Gastrocnemius medialis (tissue), 4 donors: ENCODE measurements at regions not wholly inside any gene's neighbourhood (a gene's known extent, or its start where the extent isn't known, plus 50 kb on each side); places are given as distances from the start of the nearest gene placed in this dataset.

Experiments used
- ATAC-seq, 2 donors: fragments of 150-250 bp; one replicate each; pipeline ENCODE4 v1.9.1; 2016
- DNase-seq, 2 donors: peaks; one replicate each; pipeline ENCODE4 v3.0.0-alpha.2; 2019
- H3K27ac ChIP-seq, 4 donors: fragments of 200-600 bp; sonication (generic); 1 replicate in 1 of 4; 2 replicates in 3 of 4; pipeline ENCODE4 v1.5.1; 2016 to 2018; ENCODE audit warnings: mild to moderate bottlenecking in 2 of 4, moderate library complexity in 1 of 4
- H3K27me3 ChIP-seq, 3 donors: fragments of 200-600 bp; sonication (generic) in 2 of 3; 1 replicate in 1 of 3; 2 replicates in 2 of 3; pipeline versions ENCODE4 v1.5.1 to v1.6.0; 2016 to 2019; ENCODE audit warnings: mild to moderate bottlenecking in 1 of 3, moderate library complexity in 1 of 3
- H3K36me3 ChIP-seq, 2 donors: fragments of 200-600 bp; sonication (generic) in 1 of 2; one replicate each; pipeline ENCODE4 v1.5.1; 2017 to 2018
- H3K4me1 ChIP-seq, 2 donors: fragments of 200-600 bp; sonication (generic) in 1 of 2; one replicate each; pipeline ENCODE4 v1.5.1; 2016 to 2017; ENCODE audit warnings: mild to moderate bottlenecking in 2 of 2
- H3K4me3 ChIP-seq, 4 donors: fragments of 200-600 bp; sonication (generic) in 3 of 4; 1 replicate in 1 of 4; 2 replicates in 3 of 4; pipeline ENCODE4 v1.5.1; 2016 to 2019; ENCODE audit warnings: mild to moderate bottlenecking in 2 of 4
- H3K9me3 ChIP-seq, 3 donors: fragments of 200-600 bp; sonication (generic) in 2 of 3; 1 replicate in 1 of 3; 2 replicates in 2 of 3; pipeline ENCODE4 v1.5.1; 2016 to 2019
- POLR2A ChIP-seq, 2 donors: fragments of 450-650 bp; IDR thresholded peaks; one replicate each; pipeline ENCODE4 v1.6.1; 2017; ENCODE audit warnings: antibody characterized with exemption in 2 of 2, mild to moderate bottlenecking in 2 of 2, moderate library complexity in 2 of 2
- in situ Hi-C, 4 donors: fragments of 200-750 bp; cut with MboI; loops; one replicate each; pipeline versions ENCODE4 v1.15.0 to v1.8.0; 2017; ENCODE audit warnings: low sequenced_read_pairs in 4 of 4
- intact Hi-C: fragments of 100-400 bp; cut with DNase I; formaldehyde crosslinking; loops from one replicate; pipeline ENCODE4 v1.15.1; 2023; ENCODE audit warnings: low total_unique reads
- TF ChIP-seq, protein P1 (sequence below), 5 experiments: fragments of 450-650 bp in 3 of 5; fragments of 200-600 bp in 2 of 5; sonication (generic) in 2 of 5; IDR thresholded peaks in 4 of 5; conservative IDR thresholded peaks in 1 of 5; 1 replicate in 4 of 5; 2 replicates in 1 of 5; pipeline ENCODE4 v1.5.1; 2016 to 2019; ENCODE audit warnings: antibody characterized with exemption in 5 of 5, mild to moderate bottlenecking in 3 of 5, moderate library complexity in 3 of 5

- ATAC-seq (no peak), DNase-seq (no peak)
- no peak for TF ChIP-seq POLR2A (IDR thresholded peaks at IDR 0.05)
- TF ChIP-seq, protein P1, sequence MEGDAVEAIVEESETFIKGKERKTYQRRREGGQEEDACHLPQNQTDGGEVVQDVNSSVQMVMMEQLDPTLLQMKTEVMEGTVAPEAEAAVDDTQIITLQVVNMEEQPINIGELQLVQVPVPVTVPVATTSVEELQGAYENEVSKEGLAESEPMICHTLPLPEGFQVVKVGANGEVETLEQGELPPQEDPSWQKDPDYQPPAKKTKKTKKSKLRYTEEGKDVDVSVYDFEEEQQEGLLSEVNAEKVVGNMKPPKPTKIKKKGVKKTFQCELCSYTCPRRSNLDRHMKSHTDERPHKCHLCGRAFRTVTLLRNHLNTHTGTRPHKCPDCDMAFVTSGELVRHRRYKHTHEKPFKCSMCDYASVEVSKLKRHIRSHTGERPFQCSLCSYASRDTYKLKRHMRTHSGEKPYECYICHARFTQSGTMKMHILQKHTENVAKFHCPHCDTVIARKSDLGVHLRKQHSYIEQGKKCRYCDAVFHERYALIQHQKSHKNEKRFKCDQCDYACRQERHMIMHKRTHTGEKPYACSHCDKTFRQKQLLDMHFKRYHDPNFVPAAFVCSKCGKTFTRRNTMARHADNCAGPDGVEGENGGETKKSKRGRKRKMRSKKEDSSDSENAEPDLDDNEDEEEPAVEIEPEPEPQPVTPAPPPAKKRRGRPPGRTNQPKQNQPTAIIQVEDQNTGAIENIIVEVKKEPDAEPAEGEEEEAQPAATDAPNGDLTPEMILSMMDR (IDR thresholded peaks at IDR 0.05 in 4 of 5, conservative IDR thresholded peaks at IDR 0.05 in 1 of 5), result no peak
- no peaks in the 10 kb centered on the region for H3K9me3 ChIP-seq
- no peak overlapping the region for H3K4me3 ChIP-seq
- in situ Hi-C loops (no loop called here), intact Hi-C loops (no loop called here)
- no peaks in the 10 kb centered on the region for H3K4me1 ChIP-seq
- H3K36me3 ChIP-seq, result no peaks in the 10 kb centered on the region
- H3K27ac ChIP-seq, result no peak overlapping the region
- H3K27me3 ChIP-seq, result no peaks in the 10 kb centered on the region
Observed at GRCh38 chr5:162382839-162383238, 315.3 kb downstream of the GABRG2 start.

DNA sequence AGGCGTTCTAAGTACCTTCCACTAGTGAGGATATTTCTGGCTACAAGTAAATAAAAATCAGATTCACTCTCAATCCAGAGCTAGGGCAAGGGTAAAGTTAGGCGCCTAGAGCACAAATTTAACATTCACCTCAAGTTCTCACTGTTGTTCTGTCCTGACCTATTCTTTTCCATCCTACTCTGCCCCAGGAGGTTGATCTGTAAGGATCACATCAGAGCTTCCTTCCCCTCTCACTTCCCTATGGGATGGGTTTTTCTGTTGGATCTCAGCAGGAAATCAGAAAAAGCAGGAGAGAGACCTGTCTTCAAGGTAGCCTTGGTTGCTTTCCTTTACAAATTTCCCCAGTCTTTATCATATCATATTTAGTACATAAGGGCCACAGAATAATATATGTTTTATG is 316.7 kb downstream of the GABRG2 start:
- Histone ChIP-seq H3K27ac (no peak overlapping the region), H3K27me3 (no peaks in the 10 kb centered on the region), H3K4me1 (no peaks in the 10 kb centered on the region), H3K4me3 (no peak overlapping the region), H3K9me3 (no peaks in the 10 kb centered on the region), H3K36me3 (no peaks in the 10 kb centered on the region)
- ATAC-seq, result no peak
- in situ Hi-C loops, result no loop called here
- intact Hi-C loops, result no loop called here
- DNase-seq, result no peak
- no peak for TF ChIP-seq POLR2A (IDR thresholded peaks at IDR 0.05)
- TF ChIP-seq, protein P1 (IDR thresholded peaks at IDR 0.05 in 4 of 5, conservative IDR thresholded peaks at IDR 0.05 in 1 of 5), result no peak

- H3K27me3 ChIP-seq, result no peaks in the 10 kb centered on the region
- H3K36me3 ChIP-seq, result no peaks in the 10 kb centered on the region
- no peaks in the 10 kb centered on the region for H3K9me3 ChIP-seq
- no peak overlapping the region for H3K27ac ChIP-seq
- intact Hi-C loops (no loop called here), in situ Hi-C loops (no loop called here)
- no peak for TF ChIP-seq POLR2A (IDR thresholded peaks at IDR 0.05)
- TF ChIP-seq, protein P1 (IDR thresholded peaks at IDR 0.05 in 4 of 5, conservative IDR thresholded peaks at IDR 0.05 in 1 of 5), result no peak
- no peak for DNase-seq
- H3K4me3 ChIP-seq, result no peak overlapping the region
- H3K4me1 ChIP-seq, result no peaks in the 10 kb centered on the region
- ATAC-seq, result no peak
Observed at GRCh38 chr5:162391833-162392232, 324.3 kb downstream of the GABRG2 start.

- no peak for DNase-seq
- no peak for ATAC-seq
- H3K4me3 ChIP-seq, result no peak overlapping the region
- H3K9me3 ChIP-seq, result no peaks in the 10 kb centered on the region
- no peak overlapping the region for H3K27ac ChIP-seq
- intact Hi-C loops, result no loop called here
- H3K27me3 ChIP-seq, result no peaks in the 10 kb centered on the region
- in situ Hi-C loops, result no loop called here
- no peaks in the 10 kb centered on the region for H3K36me3 ChIP-seq
- H3K4me1 ChIP-seq, result no peaks in the 10 kb centered on the region
- TF ChIP-seq POLR2A (IDR thresholded peaks at IDR 0.05), result no peak
- TF ChIP-seq, protein P1 (IDR thresholded peaks at IDR 0.05 in 4 of 5, conservative IDR thresholded peaks at IDR 0.05 in 1 of 5), result no peak
Observed at GRCh38 chr5:162392336-162392735, 324.8 kb downstream of the GABRG2 start.

DNA sequence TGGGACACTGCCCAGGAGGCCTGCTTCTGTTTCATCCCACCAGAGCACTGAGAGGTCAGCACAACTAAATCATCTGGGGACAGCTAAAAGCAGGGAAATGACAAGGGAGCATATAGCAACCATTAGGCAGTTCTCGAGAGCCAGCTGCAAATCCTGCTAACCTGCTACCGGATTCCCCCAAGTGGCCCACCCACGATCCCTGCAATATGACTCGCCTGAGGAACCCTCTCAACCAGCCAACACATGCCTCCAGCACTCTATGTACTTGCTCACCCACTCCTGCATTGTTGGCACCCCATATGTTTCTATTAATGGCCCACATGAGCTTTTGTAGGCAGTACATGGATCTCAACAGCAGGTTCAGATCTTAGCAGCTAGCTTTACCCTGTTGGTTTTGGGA is 326.0 kb downstream of the GABRG2 start:
- intact Hi-C loops (no loop called here), in situ Hi-C loops (no loop called here)
- Histone ChIP-seq H3K27ac (no peak overlapping the region), H3K9me3 (no peaks in the 10 kb centered on the region), H3K36me3 (no peaks in the 10 kb centered on the region), H3K4me3 (no peak overlapping the region), H3K27me3 (no peaks in the 10 kb centered on the region), H3K4me1 (no peaks in the 10 kb centered on the region)
- TF ChIP-seq, protein P1 (IDR thresholded peaks at IDR 0.05 in 4 of 5, conservative IDR thresholded peaks at IDR 0.05 in 1 of 5), result no peak
- TF ChIP-seq POLR2A (IDR thresholded peaks at IDR 0.05), result no peak
- DNase-seq (no peak), ATAC-seq (no peak)
